ENCODE measurements at regions not wholly inside any gene's neighbourhood (a gene's known extent, or its start where the extent isn't known, plus 50 kb on each side); places are given as distances from the start of the nearest gene placed in this dataset.
"Not testable (repeated sequence)": the region's sequence is repeated elsewhere in the genome, so short reads cannot be mapped to it uniquely, and the experiment has no call there.

- Histone ChIP-seq H3K4me1 (ENCODE audit: low read depth) (no peaks in the 10 kb centered on the region), H3K9me3 (no peaks in the 10 kb centered on the region), H3K36me3 (ENCODE audit: low read depth) (no peaks in the 10 kb centered on the region), H3K4me3 (no peak overlapping the region)
- DNase-seq (no peak), ATAC-seq (no peak)
- intact Hi-C loops (cut with DNase I, micrococcal nuclease), result no loop called here
- no peak for TF ChIP-seq CTCF (IDR thresholded peaks at IDR 0.05)
These were observed 541.6 kb upstream of the NRP1 start for GRCh38 chr10:33875924-33876583.

GRCh38 chr10:33871061-33871956 is 536.8 kb upstream of the NRP1 start:
- Histone ChIP-seq H3K4me1 (ENCODE audit: low read depth) (no peaks in the 10 kb centered on the region), H3K9me3 (no peaks in the 10 kb centered on the region), H3K4me3 (no peak overlapping the region), H3K36me3 (ENCODE audit: low read depth) (no peaks in the 10 kb centered on the region)
- ATAC-seq (no peak), DNase-seq (no peak)
- no peak for TF ChIP-seq CTCF (IDR thresholded peaks at IDR 0.05)
- intact Hi-C loops (cut with DNase I, micrococcal nuclease), result no loop called here

- no peak for TF ChIP-seq CTCF (IDR thresholded peaks at IDR 0.05)
- no peaks in the 10 kb centered on the region for H3K4me1 ChIP-seq (ENCODE audit: low read depth)
- no peaks in the 10 kb centered on the region for H3K9me3 ChIP-seq
- intact Hi-C loops (cut with DNase I, micrococcal nuclease), result no loop called here
- ATAC-seq (no peak), DNase-seq (no peak)
- no peaks in the 10 kb centered on the region for H3K36me3 ChIP-seq (ENCODE audit: low read depth)
- H3K4me3 ChIP-seq, result no peak overlapping the region
These were observed 535.0 kb upstream of the NRP1 start for GRCh38 chr10:33869481-33869880.

- no peaks in the 10 kb centered on the region for H3K36me3 ChIP-seq (ENCODE audit: low read depth)
- no peak overlapping the region for H3K4me3 ChIP-seq
- H3K9me3 ChIP-seq, result no peaks in the 10 kb centered on the region
- ATAC-seq (no peak), DNase-seq (no peak)
- H3K4me1 ChIP-seq (ENCODE audit: low read depth), result no peaks in the 10 kb centered on the region
- intact Hi-C loops (cut with DNase I, micrococcal nuclease), result no loop called here
- no peak for TF ChIP-seq CTCF (IDR thresholded peaks at IDR 0.05)
These were observed 534.6 kb upstream of the NRP1 start for GRCh38 chr10:33869028-33869427.

GRCh38 chr10:33867199-33867789 is 532.8 kb upstream of the NRP1 start:
- H3K4me3 ChIP-seq; intact Hi-C loops (cut with DNase I, micrococcal nuclease); ATAC-seq; DNase-seq; H3K36me3 ChIP-seq (ENCODE audit: low read depth); H3K9me3 ChIP-seq; H3K4me1 ChIP-seq (ENCODE audit: low read depth): not testable (repeated sequence)

GRCh38 chr10:33863352-33863751 is 528.9 kb upstream of the NRP1 start:
- ATAC-seq (no peak), DNase-seq (no peak)
- no peaks in the 10 kb centered on the region for H3K4me1 ChIP-seq (ENCODE audit: low read depth)
- no peak for TF ChIP-seq CTCF (IDR thresholded peaks at IDR 0.05)
- no peak overlapping the region for H3K4me3 ChIP-seq
- intact Hi-C loops (cut with DNase I, micrococcal nuclease), result no loop called here
- no peaks in the 10 kb centered on the region for H3K9me3 ChIP-seq
- H3K36me3 ChIP-seq (ENCODE audit: low read depth), result no peaks in the 10 kb centered on the region

All from mucosa of descending colon (tissue), 3 donors.